Lower leg skin (tissue), 3 donors: ENCODE measurements at regions not wholly inside any gene's neighbourhood (a gene's known extent, or its start where the extent isn't known, plus 50 kb on each side); places are given as distances from the start of the nearest gene placed in this dataset.

ENCODE experiments used
- CTCF ChIP-seq, 3 donors: fragments of 450-650 bp; IDR thresholded peaks; one replicate each; pipeline ENCODE4 v1.5.1; 2016; ENCODE audit warnings: antibody characterized with exemption in 3 of 3, mild to moderate bottlenecking in 3 of 3, moderate library complexity in 2 of 3
- POLR2A ChIP-seq, 2 donors: fragments of 450-650 bp; IDR thresholded peaks; one replicate each; pipeline ENCODE4 v1.6.1; 2016 to 2017; ENCODE audit warnings: antibody characterized with exemption in 2 of 2, mild to moderate bottlenecking in 1 of 2, moderate library complexity in 1 of 2

GRCh38 chr6:54624216-54624615, 222.4 kb upstream of the FAM83B start:
- TF ChIP-seq CTCF (IDR thresholded peaks at IDR 0.05) (no peak), POLR2A (IDR thresholded peaks at IDR 0.05) (no peak)
